HG03521 (cell line): ENCODE measurements at regions not wholly inside any gene's neighbourhood (a gene's known extent, or its start where the extent isn't known, plus 50 kb on each side); places are given as distances from the start of the nearest gene placed in this dataset.
A peak's percentile ranks its signal among the peaks of the same experiment; 100 is the strongest.

Experiments
- ATAC-seq: cut with Tn5 transposase; IDR thresholded peaks from one replicate; pipeline ENCODE4 v1.9.1; 2021; ENCODE audit warnings: mild to moderate bottlenecking, moderate library complexity; ENCODE audit not compliant: unreplicated experiment

GRCh38 chr4:163948920-163949455 lies 454.5 kb downstream of the TMA16 start:
- ATAC-seq, result no peak

- ATAC-seq, result no peak
Observed at GRCh38 chr4:163949976-163950601, 455.6 kb downstream of the TMA16 start.

- no peak for ATAC-seq
Observed at GRCh38 chr4:163955288-163955687, 460.8 kb downstream of the TMA16 start.

- ATAC-seq, result no peak
Observed at GRCh38 chr4:163958751-163959150, 464.3 kb downstream of the TMA16 start.

GRCh38 chr4:163959932-163960331 lies 465.4 kb downstream of the TMA16 start:
- no peak for ATAC-seq

- no peak for ATAC-seq
Observed at GRCh38 chr4:163966612-163967011, 472.1 kb downstream of the TMA16 start.

GRCh38 chr4:163967263-163967662 lies 472.8 kb downstream of the TMA16 start:
- peak; percentile 58 for ATAC-seq

GRCh38 chr4:163967710-163968109 lies 473.2 kb downstream of the TMA16 start:
- no peak for ATAC-seq

GRCh38 chr4:163969291-163969690 lies 474.8 kb downstream of the TMA16 start:
- no peak for ATAC-seq

GRCh38 chr4:163976588-163976987 lies 482.1 kb downstream of the TMA16 start:
- no peak for ATAC-seq

GRCh38 chr4:163988391-163988790 lies 493.9 kb downstream of the TMA16 start:
- ATAC-seq, result no peak

- no peak for ATAC-seq
Observed at GRCh38 chr4:163988865-163989264, 494.4 kb downstream of the TMA16 start.

- no peak for ATAC-seq
Observed at GRCh38 chr4:163991298-163991865, 496.9 kb downstream of the TMA16 start.

- no peak for ATAC-seq
Observed at GRCh38 chr4:164009435-164009834, 514.9 kb downstream of the TMA16 start.

- no peak for ATAC-seq
Observed at GRCh38 chr4:164011791-164012190, 517.3 kb downstream of the TMA16 start.

GRCh38 chr4:164012396-164013027 lies 518.0 kb downstream of the TMA16 start:
- ATAC-seq, result no peak

- no peak for ATAC-seq
Observed at GRCh38 chr4:164021947-164022346, 527.5 kb downstream of the TMA16 start.

GRCh38 chr4:164023214-164023613 lies 528.7 kb downstream of the TMA16 start:
- ATAC-seq, result peak; percentile 56

GRCh38 chr4:164027805-164028204 lies 533.3 kb downstream of the TMA16 start:
- no peak for ATAC-seq

GRCh38 chr4:164039482-164039881 lies 545.0 kb downstream of the TMA16 start:
- no peak for ATAC-seq

- ATAC-seq, result no peak
Observed at GRCh38 chr4:164056426-164057142, 562.1 kb downstream of the TMA16 start.
